Fibroblast of skin of left quadriceps (primary cell): ENCODE measurements at regions not wholly inside any gene's neighbourhood (a gene's known extent, or its start where the extent isn't known, plus 50 kb on each side); places are given as distances from the start of the nearest gene placed in this dataset.

Source experiments
- DNase-seq, 2 experiments: peaks; one replicate each; pipeline ENCODE4 v3.0.0-alpha.2; 2013; ENCODE audit warnings: low read depth in 2 of 2

- no peak for DNase-seq
These were observed 75.9 kb upstream of the SGCD start for GRCh38 chr5:156251076-156251475.

DNA sequence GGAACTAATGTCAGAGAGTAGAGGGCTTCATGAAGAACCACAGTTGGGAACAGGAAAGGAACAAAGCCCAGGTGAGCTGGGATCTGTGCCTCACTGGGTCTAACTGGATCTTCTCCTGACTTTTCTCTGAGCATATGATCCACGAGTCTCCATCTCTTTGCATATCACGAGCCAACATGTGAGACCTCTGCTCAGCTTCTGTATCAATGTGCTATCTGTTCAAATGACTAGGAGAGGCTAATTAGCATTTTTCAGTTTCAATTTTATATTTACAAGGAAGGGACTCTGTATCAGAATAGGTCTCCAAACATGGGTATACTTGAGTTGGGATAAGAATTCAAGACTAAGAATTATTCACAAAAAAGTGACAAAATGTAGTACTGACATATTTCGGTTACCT, 73.8 kb upstream of the SGCD start:
- no peak for DNase-seq

DNA sequence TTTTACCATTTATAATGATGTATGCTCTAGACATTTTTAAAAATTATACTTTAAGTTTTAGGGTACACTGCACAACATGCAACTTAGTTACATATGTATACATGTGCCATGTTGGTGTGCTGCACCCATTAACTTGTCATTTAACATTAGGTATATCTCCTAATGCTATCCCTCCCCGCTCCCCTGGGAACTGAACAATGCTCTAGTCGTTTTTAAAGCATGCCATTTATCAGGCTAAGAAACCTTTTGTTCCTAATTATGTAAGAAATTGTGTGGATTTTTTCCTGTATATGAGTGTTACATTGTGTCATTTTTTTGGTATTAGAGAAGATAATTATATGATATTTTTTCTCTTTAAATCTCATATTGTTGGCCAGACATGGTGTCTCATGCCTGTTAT, 72.8 kb upstream of the SGCD start:
- DNase-seq = peak in 1 of 2 experiments; percentile 9

DNA sequence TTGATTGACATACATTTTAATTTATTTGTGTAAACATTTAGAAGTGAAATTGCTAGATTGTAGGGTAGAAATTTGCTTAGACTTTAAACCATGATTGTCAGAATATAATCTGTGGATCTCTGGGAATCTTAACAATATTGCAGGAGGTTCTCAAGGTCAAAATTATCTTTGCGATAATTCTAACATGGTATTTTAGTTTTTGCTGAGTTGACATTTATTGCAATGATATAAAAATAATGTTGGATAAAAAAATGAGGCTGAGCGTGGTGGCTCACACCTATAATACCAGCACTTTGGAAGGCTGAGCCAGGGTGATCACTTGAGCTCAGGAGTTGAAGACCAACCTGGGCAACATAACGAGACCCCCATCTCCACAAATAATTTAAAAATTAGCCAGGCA, 70.3 kb upstream of the SGCD start:
- DNase-seq = no peak

- DNase-seq = no peak
These were observed 68.0 kb upstream of the SGCD start for GRCh38 chr5:156258934-156259333.

- no peak for DNase-seq
These were observed 67.3 kb upstream of the SGCD start for GRCh38 chr5:156259618-156260017.

DNA sequence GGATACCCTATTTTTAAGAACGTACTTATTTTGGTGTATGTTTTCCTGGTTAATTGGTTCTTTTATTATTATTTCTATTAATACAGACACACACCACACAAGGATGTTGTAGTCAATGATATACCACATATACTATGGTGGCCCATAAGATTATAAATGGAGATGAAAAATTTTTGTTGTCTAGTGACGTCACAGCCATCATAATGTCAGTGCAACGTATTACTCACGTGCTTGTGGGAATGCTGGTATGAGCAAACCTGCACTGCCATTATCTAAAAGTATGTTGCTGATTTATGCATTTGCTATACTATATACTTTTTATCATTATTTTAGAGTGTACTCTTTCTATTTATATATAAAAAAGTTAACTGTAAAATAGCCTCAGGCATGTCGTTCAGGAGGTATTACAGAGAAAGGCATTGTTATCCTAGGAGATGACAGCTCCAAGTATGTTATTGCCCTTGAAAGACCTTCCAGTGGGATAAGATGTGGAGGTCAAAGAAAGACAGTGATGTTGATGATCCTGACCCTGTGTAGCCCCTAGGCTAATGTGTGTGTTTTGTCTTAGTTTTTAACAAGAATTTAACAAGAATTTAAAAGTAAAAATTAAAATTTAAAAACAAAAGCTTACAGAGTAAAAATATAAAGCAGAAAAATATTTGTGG, 65.6 kb upstream of the SGCD start:
- DNase-seq = no peak

DNA sequence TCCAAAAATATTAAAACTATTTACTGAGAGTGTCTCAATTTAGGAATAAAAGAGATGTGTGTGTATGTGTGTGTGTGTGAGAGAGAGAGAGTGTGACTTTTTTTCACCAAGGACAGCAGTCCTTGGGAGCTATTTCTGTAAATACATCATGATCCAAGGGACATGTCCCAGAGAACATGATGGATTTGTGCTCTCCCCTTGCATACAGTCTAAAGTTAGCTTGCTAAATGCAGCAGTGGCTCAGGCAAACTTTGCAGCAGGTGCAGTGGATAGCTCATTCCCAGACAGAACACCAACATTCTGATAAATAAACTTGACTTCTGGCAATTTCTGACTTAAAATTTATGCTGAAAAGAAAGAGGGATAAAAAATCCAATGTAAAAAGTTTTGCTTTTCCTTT, 55.4 kb upstream of the SGCD start:
- DNase-seq = no peak

DNA sequence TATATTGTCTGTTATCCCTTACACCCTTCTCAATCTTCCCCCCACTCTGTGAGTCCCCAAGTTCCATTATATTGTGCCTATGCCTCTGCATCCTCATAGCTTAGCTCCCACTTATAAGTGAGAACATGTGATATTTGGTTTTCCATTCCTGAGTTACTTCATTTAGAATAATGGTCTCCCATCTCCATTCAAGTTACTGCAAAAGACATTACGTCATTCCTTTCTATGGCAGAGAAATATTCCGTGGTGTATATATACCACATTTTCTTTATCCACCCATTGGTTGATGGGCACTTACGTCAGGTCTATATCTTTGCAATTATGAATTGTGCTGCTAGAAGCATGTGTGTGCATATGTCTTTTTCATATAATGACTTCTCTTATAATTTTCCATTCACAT, 54.8 kb upstream of the SGCD start:
- no peak for DNase-seq

GRCh38 chr5:156273325-156273724, 53.6 kb upstream of the SGCD start:
- no peak for DNase-seq

- no peak for DNase-seq
These were observed 52.5 kb upstream of the SGCD start for GRCh38 chr5:156274453-156274852.
